ENCODE measurements at regions not wholly inside any gene's neighbourhood (a gene's known extent, or its start where the extent isn't known, plus 50 kb on each side); places are given as distances from the start of the nearest gene placed in this dataset.

DNA sequence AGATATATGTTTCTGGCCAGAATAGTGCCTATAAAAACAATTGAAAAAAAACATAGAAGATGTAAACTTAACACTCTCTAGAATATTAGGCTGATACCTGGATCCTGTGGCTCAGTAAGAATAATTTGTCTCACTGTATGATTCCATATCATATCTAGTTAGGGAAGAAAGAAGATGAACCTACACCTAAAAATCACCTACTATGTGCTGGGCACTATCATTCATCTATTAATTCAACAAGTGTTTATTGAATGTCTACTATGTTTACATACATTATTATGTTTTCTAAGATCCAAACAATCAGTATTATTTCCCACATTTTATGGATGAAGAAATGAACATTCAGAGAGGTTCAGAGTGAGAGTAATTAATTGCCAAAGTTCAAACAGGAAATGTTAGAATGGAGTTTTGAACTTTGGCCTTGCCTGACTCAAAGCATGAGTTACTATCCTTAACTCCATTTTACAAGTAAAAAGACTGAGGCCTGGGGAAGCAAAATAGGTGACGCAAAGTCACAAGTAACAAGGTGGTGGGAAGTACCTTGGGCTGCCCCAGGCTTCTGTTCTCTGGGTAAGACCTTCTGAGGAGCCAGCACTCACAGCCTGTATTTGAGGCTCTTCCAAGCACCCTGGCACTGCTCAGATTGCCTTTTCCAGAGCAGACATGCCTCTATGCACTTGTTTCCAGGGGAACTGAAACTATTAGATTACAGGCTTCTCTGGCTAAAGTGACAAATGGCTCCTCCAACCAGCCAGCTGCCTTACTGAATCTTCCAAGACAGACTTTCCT lies 111.1 kb upstream of the ACSL4 start:
- TF ChIP-seq, protein P1, sequence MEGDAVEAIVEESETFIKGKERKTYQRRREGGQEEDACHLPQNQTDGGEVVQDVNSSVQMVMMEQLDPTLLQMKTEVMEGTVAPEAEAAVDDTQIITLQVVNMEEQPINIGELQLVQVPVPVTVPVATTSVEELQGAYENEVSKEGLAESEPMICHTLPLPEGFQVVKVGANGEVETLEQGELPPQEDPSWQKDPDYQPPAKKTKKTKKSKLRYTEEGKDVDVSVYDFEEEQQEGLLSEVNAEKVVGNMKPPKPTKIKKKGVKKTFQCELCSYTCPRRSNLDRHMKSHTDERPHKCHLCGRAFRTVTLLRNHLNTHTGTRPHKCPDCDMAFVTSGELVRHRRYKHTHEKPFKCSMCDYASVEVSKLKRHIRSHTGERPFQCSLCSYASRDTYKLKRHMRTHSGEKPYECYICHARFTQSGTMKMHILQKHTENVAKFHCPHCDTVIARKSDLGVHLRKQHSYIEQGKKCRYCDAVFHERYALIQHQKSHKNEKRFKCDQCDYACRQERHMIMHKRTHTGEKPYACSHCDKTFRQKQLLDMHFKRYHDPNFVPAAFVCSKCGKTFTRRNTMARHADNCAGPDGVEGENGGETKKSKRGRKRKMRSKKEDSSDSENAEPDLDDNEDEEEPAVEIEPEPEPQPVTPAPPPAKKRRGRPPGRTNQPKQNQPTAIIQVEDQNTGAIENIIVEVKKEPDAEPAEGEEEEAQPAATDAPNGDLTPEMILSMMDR (IDR thresholded peaks at IDR 0.05), result no peak
- TF ChIP-seq EZH2 (IDR thresholded peaks at IDR 0.05; ENCODE audit: borderline replicate concordance, insufficient read depth, low read depth, low read length, poor library complexity, severe bottlenecking), result no peak

All from B cell (primary cell).